AG04449 (cell line): ENCODE measurements at regions not wholly inside any gene's neighbourhood (a gene's known extent, or its start where the extent isn't known, plus 50 kb on each side); places are given as distances from the start of the nearest gene placed in this dataset.

Experiments
- CTCF ChIA-PET: fragments of 350-600 bp; formaldehyde crosslinking; extraction: SDS; loops from one replicate; lab custom pipeline; 2021; ENCODE audit warnings: antibody characterized with exemption; lab: Yijun Ruan, JAX
- POLR2A ChIA-PET: fragments of 400-600, 350-600 bp; formaldehyde crosslinking; extraction: SDS; loops from one replicate; lab custom pipeline; 2020; ENCODE audit warnings: antibody characterized with exemption, inconsistent platforms; lab: Yijun Ruan, JAX
- DNase-seq: peaks from one replicate; pipeline ENCODE4 v3.0.0-alpha.2; 2010; ENCODE audit warnings: low read depth, low spot score
- H3K4me3 ChIP-seq: 2 replicates; pipeline ENCODE4 v1.5.1; 2011; ENCODE audit warnings: low read depth, mild to moderate bottlenecking, control low read depth, low read length
- CTCF ChIP-seq: IDR thresholded peaks from one replicate; pipeline ENCODE4 v1.5.1; 2011; ENCODE audit warnings: mild to moderate bottlenecking, moderate library complexity, low read length, control low read depth, inconsistent platforms; ENCODE audit not compliant: insufficient read depth; ENCODE audit errors: missing control alignments

GRCh38 chr22:22042009-22042408 is 59.4 kb upstream of the TOP3B start:
- CTCF ChIA-PET: interaction anchor here (1.1 to 1.3 kb wide), 2 partner anchors 11 to 20 kb away, joined by 3 to 4 read pairs; no protein-coding TSS in a partner anchor
- no peak for DNase-seq
- no peak for TF ChIP-seq CTCF
- H3K4me3 ChIP-seq: no peak overlapping the region
- POLR2A ChIA-PET: interaction anchor here (0.7 kb wide), 1 partner anchor 27 kb away, joined by 3 read pairs; no protein-coding TSS in a partner anchor

GRCh38 chr22:22040908-22041307 is 58.3 kb upstream of the TOP3B start:
- no peak for DNase-seq
- ChIA-PET POLR2A (no interaction called here), CTCF (no interaction called here)
- no peak for TF ChIP-seq CTCF
- no peak overlapping the region for H3K4me3 ChIP-seq

GRCh38 chr22:22040472-22040871 is 57.9 kb upstream of the TOP3B start:
- POLR2A ChIA-PET: no interaction called here
- no peak for DNase-seq
- CTCF ChIA-PET: no interaction called here
- H3K4me3 ChIP-seq: no peak overlapping the region
- no peak for TF ChIP-seq CTCF

- TF ChIP-seq CTCF: no peak
- POLR2A ChIA-PET: no interaction called here
- H3K4me3 ChIP-seq: no peak overlapping the region
- CTCF ChIA-PET: no interaction called here
- no peak for DNase-seq
These were observed 56.9 kb upstream of the TOP3B start for GRCh38 chr22:22039286-22040074.

- ChIA-PET CTCF (no interaction called here), POLR2A (no interaction called here)
- no peak overlapping the region for H3K4me3 ChIP-seq
These were observed 55.7 kb upstream of the TOP3B start for GRCh38 chr22:22038178-22038880.

More at GRCh38 chr22:22038178-22038880, 55.7 kb upstream of the TOP3B start:
- DNase-seq: no peak
- no peak for TF ChIP-seq CTCF
